T follicular helper cell (primary cell): ENCODE measurements at regions not wholly inside any gene's neighbourhood (a gene's known extent, or its start where the extent isn't known, plus 50 kb on each side); places are given as distances from the start of the nearest gene placed in this dataset.
A peak's percentile ranks its signal among the peaks of the same experiment; 100 is the strongest.

Experiments
- DNase-seq: peaks from one replicate; pipeline ENCODE4 v3.0.0-alpha.2; 2020; ENCODE audit warnings: low read depth

DNA sequence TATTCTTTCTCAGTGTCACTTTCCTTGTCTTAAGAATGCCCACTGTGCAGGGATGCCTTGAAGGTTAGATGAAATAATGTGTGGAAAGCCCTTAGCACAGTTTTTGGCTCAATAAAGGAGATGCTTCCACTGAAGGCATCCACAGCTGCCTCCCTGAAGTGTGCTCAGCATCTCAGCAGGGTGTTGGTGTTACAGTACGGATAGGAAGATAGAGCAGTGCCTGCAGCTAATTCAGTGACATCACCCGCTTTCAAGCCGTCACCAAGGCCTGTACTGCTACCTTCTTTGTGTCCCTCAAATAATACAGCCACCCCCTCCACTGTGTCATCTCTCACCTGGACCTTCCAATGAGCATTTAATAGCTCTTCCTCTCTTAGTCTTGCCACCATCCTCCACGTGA lies 59.0 kb downstream of the NDUFS5 start:
- no peak for DNase-seq

DNA sequence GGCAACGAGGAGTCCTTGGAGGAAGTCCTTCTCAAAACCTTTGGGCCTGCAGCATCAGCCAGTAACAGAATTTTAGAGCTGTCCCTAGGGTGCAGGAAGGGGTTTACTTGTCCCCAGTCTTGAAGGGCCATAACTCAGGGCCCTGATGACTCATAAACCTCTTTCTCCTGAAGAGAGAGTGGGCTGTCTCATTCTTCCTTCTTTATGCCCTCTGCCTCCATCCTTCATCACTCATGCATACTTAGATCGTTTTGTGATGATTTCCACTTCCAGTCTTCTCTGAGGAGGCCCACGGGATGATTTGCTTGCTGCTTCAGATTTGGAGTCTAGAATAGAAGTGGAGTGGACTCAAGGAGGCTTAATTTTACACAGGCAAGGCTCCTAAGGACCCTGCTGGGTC lies 60.2 kb downstream of the NDUFS5 start:
- no peak for DNase-seq

DNA sequence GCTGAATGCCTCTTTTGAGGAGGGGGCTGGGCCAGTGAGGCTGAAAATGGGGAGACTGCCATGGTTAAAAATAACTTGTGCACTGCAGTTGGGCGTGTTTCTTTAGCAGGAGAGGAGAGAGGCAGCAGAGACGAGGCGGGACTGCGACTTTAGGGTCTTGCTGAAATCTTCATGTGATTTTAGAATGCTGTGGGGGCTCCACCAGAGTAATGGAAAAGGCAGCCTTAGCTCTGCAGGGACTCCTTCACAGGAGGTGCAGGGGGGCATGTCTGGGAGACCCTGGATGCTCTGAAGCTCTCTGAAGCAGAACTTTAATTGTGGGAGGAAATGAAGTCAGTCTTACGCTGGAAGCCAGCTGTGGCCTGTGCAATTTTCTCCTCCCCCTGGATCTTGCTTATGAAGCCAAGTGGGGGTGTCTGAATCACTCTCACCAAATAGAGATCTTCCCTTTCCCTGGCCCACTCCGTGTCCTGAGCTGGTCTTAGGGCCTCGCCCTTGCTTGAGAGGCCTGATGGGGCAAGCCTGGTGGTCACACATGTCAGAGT lies 60.8 kb downstream of the NDUFS5 start:
- no peak for DNase-seq

DNA sequence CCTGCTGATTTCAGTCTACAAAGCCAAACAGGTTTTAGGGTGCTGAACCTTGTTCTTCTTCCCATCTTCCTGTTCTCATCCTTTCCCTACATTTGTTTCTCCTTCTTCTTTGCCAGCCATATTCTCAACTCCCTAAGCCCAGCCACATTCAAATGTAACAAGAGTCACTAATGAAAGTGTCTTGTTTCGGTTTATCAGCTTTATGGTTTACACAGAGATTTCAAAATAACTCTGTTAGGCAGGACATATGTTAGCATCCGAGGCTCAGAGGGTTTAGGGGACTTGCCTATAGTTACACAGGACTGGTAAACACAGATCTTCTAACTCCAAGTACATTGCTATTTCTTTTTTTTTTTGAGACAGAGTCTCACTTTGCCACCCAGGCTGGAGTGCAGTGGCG lies 61.3 kb downstream of the NDUFS5 start:
- no peak for DNase-seq

DNA sequence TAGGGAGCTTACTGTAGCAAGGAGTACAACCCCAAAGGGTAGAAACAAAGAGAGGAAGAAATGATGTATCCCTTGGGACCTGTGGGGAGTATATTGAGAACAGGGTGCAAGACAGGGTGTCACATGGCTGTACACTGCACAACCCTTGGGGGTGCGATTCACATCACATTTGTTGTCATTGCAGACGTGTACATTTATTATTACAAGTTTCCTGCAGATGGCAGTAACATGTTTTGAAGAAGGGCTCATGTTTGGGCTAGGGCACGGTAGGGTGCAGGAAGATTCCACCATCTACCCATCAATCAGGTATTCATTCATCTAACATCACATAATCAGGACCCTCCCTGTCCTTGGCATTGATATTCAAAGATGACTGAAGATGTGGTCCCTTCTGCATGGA lies 62.5 kb downstream of the NDUFS5 start:
- no peak for DNase-seq

DNA sequence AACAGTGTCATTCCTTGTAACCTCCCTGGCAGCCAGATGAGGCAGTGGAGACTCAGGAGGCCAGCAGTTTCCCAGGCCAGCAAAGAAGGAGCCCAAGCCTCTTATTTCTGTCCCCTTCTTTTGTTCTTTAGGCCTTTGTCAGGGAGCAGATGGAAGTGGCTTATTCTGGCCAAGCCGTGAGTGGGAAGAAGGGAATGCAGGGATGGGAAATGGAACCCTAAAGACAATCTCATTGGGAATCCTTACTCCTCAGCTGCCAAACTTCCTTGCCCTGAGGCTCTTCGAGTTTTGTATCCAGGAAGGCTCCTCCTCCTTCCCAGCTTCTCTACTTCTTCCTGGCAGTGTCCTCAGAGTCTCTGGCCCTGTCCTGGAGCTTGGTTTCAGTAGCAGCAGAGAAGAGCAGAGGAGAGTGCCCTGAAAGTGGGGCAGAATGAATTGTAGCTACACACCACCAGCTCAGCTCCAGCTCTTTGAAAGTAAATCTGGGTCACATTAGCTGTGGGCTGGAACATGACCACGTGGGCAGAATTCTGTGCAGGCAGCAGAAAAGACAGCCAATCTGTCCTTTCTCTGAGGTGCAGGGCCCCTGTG lies 63.9 kb downstream of the NDUFS5 start:
- DNase-seq, result no peak

DNA sequence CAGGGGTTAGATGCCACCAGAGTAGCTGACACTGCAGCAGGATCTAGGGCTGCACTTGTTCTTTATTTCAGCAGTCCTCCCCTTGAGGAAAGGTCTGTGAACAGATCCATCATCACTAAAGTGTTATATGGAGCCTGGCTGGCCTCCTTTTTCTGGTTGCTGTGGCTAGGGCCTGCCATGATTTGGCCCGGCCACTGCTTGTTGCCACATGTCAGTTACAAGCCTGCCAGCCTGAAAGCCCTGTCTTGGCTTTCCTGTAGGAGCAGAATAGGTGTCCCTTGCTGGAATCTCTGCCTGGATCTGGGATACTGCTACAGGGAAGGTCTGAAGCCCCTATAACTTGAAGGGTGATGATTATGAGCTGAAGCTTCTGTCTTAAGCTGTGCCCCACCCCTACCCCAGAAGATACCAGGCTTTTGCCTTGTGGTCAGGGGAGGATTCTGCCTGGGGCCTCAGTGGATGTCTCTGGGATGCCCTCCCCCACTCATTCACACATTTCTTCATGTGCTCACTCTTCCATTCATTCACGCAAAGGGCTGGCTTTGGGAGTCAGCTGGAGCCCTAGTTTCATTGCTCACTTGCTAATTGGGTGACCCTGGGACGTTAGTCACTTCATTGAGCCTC lies 64.7 kb downstream of the NDUFS5 start:
- no peak for DNase-seq

DNA sequence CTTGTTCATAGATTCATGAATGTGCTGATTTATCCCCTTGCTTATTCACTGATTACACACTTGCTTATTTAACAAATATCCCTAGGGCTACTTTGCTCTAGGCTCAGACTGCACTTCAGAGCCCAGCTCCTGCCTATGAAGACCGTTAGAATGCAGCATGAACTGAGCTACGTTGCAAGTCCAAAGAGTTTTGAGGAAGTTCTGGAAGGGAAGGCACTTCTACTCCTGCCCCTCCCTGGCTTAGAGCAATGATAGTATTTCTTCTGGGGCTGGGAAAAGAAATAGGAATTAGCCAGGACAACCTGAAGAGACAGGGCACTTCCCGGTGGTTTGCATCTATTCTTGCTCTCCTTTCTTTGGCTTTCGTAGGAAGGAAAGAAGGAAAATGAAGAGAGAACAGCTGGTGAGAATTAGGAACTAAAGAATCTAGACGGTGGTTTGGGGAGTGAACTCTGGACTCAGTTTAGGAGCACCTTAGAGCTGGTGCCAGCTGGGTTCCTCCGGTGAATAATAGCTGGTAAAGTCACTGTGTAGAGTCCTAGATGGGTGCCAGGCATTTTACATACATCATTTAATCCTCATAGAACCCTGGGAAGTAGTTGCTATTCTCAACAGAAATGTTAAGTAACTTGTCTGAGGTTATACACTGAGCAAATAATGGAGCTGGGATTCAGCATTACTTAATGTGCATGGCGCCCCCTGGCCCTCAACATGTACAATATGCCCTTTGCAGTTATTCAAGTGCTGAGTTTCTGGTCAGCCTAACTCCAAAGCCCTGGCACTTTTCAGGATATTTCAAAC lies 65.9 kb downstream of the NDUFS5 start:
- peak; percentile 36 for DNase-seq

DNA sequence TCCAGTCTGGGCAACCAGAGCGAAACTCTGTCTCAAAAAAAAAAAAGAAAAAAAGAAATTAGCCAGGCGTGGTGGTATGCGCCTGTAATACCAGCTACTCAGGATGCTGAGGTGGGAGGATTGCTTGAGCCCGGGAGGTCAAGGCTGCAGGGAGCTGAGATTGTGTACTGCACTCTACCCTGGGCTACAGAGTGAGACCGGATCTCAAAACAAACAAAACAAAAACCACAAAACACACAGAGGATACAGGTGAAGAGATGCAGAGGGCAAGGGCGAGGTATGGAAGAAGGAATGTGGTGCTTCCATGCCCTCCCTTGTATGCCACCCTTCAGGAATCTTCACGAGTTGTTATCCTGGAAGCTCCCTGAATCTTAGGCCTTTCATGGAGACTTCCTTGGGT lies 68.5 kb downstream of the NDUFS5 start:
- DNase-seq, result no peak

DNA sequence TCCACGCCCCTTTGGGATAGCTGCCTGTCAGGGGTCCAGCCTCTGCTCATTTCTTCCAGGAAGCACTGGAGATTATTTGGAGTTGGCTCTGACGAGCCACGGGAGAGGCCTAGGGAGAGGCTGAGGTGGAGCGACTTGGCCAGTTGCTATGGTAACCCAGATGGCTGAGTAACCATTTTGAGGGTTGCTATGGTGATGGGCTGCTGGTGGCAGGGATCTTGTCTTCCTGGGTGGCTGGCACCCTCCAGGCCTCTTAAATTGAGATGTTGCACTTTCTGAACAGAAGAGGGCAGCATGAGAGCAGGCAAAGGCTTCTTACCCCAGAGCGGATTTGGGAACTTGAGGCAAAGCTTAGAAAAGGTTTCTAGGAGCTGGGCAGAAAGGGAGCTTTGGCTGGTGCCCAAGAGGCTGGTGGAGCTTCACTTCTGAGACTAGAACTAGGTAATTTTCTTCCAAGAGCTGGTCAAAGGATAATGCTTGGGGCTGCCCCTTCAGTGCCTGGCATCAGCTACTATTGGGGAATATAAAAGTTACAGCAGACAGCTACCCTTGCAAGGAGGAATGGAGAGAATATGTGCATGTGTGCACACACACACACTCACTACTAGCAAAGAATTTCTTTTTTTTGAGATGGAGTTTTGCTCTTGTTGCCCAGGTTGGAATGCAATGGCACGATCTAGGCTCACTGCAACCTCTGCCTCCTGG lies 72.5 kb downstream of the NDUFS5 start:
- DNase-seq, result peak; percentile 49

DNA sequence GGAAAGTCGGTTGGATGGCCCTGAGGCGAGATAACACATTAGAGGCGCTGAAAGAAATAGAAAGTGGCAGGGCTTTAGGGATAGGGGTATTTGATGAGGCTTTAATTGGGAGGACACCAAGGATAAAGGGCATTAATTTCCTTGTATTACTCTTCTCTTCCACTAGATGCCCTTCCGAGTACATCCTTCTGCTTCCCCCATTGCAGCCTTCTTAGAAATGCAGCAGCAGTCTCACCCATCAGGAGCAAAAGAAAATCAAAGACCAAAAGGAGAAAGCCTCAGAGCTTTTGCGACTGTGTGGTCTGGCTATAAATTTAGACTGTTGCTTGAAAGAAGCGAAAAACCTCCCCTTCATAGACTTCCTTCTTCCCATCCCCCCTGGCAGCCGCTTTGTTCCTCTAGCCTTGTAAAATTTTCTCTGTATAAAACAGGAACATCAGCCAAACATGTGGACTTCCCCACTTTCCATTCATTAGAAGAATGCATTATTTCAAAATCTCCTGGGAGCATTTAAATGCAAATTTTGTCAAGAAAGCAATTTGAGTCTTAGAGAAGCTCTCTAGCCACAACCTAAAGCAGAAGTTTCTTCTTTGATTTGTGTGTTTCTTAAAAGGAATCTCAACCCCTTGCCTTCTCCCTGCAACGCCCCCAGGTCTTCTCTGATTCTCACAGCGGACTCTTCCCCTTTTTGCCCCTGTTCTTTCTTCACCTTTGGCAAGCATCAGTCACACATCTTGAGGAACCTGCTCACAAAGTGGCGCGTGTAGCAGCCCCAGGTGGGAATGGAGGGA lies 76.6 kb downstream of the NDUFS5 start:
- DNase-seq, result no peak

DNA sequence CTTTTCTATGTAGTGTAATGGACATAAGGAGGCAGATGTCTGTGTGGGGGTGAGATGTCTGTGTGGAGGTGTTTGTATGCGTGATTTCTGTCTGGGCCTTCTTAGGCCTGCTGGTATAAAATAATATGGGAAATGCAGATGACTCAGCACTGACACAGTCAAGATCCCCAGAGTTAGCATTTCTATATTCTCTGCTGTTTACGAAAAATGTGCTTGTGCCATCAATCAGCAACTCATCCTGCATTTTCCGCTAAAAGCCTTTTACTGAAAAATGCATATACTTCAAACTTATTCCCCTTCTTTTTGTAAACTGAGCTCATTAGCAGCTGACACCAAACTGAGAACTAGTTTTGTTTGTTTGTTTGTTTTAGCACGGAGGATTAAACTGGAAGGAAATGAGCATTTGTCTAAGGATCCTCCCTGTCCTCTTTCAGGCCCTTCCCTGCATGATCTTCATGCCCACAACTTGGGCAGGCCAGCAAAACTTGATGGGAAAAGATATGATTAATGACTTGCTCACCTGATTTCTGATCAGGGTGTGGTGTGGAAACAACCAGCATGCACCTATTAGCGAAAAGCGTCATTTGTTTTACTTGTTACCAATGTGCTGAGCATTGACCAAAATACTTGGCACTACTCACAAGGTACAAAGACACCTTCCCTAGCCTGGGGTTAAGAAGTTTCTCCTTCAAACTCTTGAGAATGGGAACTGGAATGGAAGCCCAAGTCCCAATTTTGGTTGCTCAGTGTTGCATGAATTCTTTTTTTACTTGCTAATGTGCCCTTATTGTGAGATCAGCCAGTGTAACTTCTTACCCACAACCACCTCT lies 77.4 kb downstream of the NDUFS5 start:
- DNase-seq, result no peak

DNA sequence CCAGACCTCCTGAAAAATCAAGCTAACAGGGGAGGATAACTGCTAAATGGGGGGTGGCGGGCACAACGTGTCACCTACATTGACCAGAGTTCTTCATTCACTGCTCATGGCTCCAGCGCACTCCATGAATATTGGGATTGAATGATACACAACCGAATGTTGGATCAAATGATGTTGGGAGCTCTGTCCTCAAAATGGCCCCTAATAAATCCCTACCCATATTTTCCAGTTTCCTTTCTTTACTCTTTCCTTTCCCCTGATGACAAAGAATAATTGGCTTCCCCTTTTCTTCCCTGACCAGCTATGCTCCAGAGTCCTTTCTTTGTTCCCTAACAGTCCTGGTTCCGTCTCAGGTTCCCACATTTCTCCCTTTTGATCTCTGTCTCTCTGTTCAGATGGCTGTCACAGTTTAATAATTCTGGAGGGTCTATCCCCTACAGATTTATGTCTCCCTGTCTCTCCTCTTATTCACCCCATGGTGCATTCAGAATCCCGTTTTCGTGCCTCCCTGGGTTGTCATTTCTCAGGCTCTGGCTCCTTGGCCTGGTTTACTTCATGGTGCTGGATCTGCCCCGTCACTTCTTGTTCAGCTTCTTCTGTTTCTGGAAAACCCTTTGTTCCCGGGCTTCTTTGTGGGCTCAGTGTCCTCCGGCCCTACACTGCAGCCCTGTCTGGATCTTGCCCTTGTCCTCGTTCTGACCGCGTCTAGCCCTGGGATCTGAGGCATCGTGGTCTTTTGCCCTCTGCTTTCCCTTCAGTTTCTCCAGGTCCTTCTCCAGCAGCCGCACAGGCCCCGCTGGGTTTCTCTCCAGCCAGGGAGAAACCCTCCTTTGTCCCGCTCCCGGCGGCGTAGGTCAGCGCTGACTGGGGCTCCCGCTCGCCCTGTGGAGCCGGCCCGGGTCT lies 78.3 kb downstream of the NDUFS5 start:
- no peak for DNase-seq

DNA sequence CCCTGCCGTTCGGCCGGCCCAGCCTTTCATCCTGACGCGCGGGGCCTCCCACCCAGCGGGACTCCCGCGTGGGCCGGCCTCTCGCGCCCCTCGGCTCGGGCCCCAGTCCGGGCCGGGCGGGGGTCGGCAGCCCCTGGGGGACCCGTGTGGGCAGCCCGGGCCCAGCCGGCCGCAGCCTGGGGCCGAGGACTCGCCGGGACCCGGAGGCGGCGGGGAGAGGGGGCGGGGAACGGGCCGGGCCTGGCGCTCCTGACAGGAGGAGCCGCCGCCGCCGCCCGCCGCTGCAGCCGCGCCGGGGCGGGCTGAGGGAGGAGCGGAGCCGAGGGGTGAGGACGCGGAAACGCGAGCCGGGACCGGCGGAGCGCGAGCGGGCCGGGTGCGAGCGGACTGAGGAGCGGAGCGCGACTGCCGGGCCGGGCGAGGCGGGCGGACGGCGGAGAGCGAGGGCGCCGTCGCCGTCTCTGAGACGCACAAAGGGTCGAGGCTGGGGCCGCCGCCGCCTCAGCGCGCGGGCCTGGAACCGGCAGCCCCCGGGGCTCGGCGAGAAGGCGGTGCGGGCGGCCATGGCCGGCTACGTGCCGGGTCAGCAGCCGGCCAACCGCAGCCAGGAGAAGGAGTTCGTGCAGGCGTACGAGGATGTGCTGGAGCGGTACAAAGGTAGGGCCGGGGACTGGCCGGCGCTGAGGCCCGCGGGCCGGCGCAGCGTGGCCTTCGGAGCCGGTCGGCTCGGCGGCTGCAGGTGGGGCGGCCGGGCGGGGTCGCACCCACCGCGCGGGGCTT lies 79.1 kb downstream of the NDUFS5 start:
- DNase-seq, result peak; percentile 46

DNA sequence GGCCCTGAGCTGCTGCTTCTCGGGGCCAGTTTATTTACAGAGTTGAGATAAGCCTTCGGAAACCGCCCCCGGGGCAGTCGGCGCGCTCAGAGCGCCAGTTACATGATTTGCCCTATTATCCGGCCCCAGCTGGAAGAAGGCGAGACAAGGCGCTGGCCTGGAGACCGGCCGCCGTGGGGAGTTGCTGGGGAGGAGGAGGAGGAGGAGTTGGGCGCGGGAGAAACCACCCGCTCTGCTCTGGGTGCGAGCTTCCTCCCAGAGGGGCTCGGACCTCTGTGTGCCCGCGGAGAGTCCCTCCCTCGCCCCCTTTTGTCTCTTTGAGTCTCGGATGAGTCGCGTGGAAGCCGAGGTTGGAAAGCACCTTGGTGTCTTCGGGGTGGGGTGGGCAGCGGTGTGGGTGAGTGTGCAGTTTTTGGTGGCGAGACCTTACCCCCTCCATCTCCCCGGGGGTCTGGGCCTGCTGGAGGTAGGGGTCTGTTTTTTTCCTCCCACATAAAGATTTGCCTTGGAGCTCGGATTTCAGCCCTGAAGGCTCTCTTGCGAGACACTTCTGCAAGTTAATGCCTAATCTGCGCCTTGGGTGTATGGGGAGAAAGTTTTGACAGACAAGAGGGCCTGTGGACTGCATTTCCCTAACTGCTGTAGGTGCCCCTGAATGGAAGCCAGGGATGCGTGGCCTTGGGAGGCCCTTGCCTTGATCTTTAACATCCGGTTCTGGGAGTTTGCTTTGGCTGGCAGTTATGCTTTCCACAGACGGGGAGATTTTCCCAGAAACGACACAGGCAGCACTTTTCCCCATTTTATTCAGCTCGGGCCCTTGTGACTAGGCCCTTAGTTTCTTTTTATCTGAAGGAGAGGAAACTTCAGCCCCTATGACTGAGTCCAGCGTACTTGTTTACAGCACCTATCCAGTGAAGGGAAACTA lies 80.0 kb downstream of the NDUFS5 start:
- DNase-seq, result no peak

DNA sequence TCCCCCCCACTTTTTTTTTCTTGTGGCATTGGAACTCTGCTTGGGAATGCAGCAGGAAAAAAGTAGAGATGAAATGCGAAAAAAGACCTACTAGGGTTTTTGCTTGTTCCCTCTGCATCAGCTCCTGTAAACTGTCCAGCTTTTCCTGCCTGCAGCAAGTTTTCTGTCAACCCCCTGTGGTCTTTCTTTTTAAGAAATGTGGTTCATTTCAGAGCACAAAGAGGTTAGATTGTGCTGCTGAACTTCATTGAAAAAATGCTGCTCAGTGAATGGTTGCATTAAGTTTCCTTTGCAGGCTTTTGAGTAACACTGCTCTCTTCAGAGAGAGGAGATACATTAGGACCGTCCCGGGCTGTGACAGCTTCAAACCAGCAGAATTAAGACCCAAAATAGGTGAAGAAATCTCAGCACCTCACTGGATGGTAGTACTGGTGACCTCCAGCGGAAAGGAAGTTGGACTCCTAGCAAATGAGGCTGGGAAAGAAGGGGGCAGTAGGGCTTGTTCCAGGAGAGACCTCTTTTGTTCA lies 80.7 kb downstream of the NDUFS5 start:
- DNase-seq, result no peak
